Mesothelial cell of epicardium (in vitro differentiated cells): ENCODE measurements at regions not wholly inside any gene's neighbourhood (a gene's known extent, or its start where the extent isn't known, plus 50 kb on each side); places are given as distances from the start of the nearest gene placed in this dataset.

Source experiments
- DNase-seq, 2 experiments: peaks; one replicate each; pipeline ENCODE4 v3.0.0; 2021; ENCODE audit warnings: low spot score in 2 of 2; ENCODE audit not compliant: unreplicated experiment in 2 of 2
- H3K27ac Mint-ChIP-seq: 2 replicates; pipeline ENCODE4 v1.8.0; 2021; ENCODE audit warnings: mixed read lengths
- H3K27me3 Mint-ChIP-seq: 2 replicates; pipeline ENCODE4 v1.8.0; 2021; ENCODE audit warnings: low read depth, mixed read lengths
- H3K36me3 Mint-ChIP-seq: 2 replicates; pipeline ENCODE4 v1.8.0; 2021; ENCODE audit warnings: mixed read lengths
- H3K4me1 Mint-ChIP-seq: 2 replicates; pipeline ENCODE4 v1.8.0; 2021; ENCODE audit warnings: mixed read lengths
- H3K4me3 Mint-ChIP-seq: 2 replicates; pipeline ENCODE4 v1.8.0; 2021; ENCODE audit warnings: mild to moderate bottlenecking, moderate library complexity, mixed read lengths
- H3K9me3 Mint-ChIP-seq: 2 replicates; pipeline ENCODE4 v1.8.0; 2021; ENCODE audit warnings: mixed read lengths
- CTCF ChIP-seq: fragments of 200-600 bp; sonication (generic); IDR thresholded peaks from one replicate; pipeline ENCODE4 v1.5.0; 2021; ENCODE audit warnings: antibody characterized with exemption; ENCODE audit not compliant: unreplicated experiment

DNA sequence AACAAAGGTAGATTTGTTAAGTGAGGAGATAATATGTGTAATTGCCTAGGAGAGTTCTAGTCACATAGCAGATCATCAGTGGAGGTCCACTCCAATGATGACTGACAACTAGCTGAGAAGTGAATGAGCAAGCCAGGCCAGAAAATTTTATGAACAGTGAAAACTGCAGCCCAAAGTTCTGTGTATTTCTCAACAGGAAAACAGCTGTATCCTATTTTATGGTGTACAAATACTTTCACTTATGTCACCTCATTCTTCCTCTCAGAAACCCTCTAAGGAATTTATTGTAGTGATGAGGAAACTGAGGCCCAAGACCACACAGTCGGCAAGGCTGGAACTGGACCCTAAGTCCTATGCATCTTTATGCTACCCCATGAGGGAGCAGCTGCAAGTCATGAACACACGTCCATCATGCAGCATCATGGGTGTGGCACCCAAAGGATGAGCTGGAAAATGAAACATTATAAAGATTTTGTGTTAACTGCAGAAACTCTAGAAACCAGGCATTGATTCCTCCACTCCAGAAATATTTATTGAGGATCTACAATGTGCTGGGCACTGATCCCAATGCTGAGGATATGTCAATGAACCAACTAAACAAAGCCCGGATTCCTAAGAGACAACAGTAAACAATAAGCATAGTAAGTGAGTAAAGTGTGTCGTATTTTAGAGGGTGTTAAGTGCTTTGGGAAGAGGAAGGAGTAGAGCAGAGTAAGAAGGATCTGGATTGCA is 99.5 kb upstream of the DUSP10 start:
- Mint-ChIP-seq H3K4me1 (peaks cover 6% of the 10 kb centered on the region), H3K9me3 (no peaks in the 10 kb centered on the region), H3K27me3 (peaks cover 4% of the 10 kb centered on the region), H3K27ac (no peak overlapping the region), H3K4me3 (no peak overlapping the region), H3K36me3 (no peaks in the 10 kb centered on the region)
- DNase-seq = no peak
- no peak for TF ChIP-seq CTCF

DNA sequence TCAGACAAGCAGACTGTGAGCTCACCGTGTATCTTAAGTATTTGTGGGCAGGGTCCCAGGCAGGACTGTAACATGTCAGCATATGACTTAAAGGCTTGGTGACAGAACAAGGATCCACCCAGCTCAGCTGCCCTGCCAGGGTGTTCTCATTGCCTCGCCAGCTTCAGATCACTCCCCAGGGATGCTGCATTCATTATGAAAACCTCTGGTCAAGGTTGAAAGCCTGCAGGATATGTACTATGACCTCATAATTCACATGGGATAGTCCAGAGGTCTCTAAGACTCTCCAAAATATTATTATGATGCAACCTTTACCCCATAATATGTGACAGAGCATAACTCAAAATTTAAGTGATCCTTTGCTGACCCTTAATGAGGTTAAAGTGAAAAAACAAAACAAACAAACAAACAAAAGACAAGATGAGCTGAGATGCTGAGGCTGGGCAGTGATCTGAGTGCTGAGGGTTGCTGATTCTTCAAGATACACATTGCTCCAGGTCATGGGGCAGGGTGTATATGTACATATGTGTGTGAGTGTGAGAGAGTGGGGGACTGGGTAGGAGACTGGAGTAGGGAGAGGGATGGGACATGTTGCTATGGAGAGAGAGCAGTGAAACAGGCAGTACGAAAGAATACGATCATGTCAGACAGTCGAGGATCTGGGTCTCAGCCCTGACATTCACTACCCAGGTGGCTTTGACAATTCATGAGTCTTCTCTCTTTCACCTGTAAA is 98.8 kb upstream of the DUSP10 start:
- Mint-ChIP-seq H3K27ac (no peak overlapping the region), H3K27me3 (peaks cover 4% of the 10 kb centered on the region), H3K4me3 (no peak overlapping the region), H3K4me1 (peaks cover under 1% of the 10 kb centered on the region), H3K36me3 (no peaks in the 10 kb centered on the region), H3K9me3 (no peaks in the 10 kb centered on the region)
- no peak for TF ChIP-seq CTCF
- no peak for DNase-seq

DNA sequence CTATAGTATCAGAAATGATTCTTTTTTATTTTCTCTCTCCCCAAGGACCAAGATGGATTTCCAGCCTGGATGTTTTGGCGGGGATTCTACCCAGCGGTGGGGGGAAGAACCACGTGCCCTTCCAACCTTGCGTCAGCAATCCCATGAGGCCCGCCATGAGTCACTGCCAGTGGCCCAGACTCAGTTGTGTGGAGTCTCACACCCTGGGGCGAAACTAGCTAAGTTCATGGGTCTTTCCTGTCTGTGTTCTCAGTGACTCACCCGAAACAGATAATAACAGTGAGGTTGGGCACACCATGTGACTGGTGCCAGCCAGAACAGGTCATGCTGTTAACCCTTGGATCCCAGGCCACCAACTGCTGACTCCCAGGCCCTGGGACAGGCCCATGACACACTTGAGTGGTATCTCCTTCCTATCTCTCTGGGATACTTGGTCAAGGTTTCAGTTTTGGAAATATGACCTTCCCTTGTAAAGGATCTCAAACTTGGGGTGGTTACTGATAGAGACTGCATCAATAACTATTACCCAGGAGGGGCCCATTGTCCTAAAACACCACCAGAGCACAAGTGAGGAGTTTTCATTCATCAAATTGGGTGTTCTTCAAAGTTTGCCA is 98.0 kb upstream of the DUSP10 start:
- Mint-ChIP-seq H3K27me3 (peaks cover 4% of the 10 kb centered on the region), H3K36me3 (no peaks in the 10 kb centered on the region), H3K27ac (no peak overlapping the region), H3K4me1 (no peaks in the 10 kb centered on the region), H3K4me3 (no peak overlapping the region), H3K9me3 (no peaks in the 10 kb centered on the region)
- no peak for TF ChIP-seq CTCF
- DNase-seq = no peak

- Mint-ChIP-seq H3K27me3 (peaks cover 4% of the 10 kb centered on the region), H3K27ac (no peak overlapping the region), H3K36me3 (no peaks in the 10 kb centered on the region), H3K4me1 (no peaks in the 10 kb centered on the region), H3K9me3 (no peaks in the 10 kb centered on the region), H3K4me3 (no peak overlapping the region)
- no peak for DNase-seq
- TF ChIP-seq CTCF = no peak
Observed at GRCh38 chr1:221839321-221839720, 97.4 kb upstream of the DUSP10 start.

GRCh38 chr1:221837896-221838295 is 96.0 kb upstream of the DUSP10 start:
- H3K4me3 Mint-ChIP-seq = no peak overlapping the region
- no peaks in the 10 kb centered on the region for H3K9me3 Mint-ChIP-seq
- no peaks in the 10 kb centered on the region for H3K4me1 Mint-ChIP-seq
- TF ChIP-seq CTCF = no peak
- DNase-seq = no peak
- no peak overlapping the region for H3K27ac Mint-ChIP-seq
- H3K27me3 Mint-ChIP-seq = peaks cover 4% of the 10 kb centered on the region
- H3K36me3 Mint-ChIP-seq = no peaks in the 10 kb centered on the region
